ENCODE measurements at regions not wholly inside any gene's neighbourhood (a gene's known extent, or its start where the extent isn't known, plus 50 kb on each side); places are given as distances from the start of the nearest gene placed in this dataset.

- Histone ChIP-seq H3K4me1 (ENCODE audit: control insufficient read depth, extremely low read depth, insufficient read depth, low read length) (no peaks in the 10 kb centered on the region), H3K27ac (ENCODE audit: insufficient read depth, low read depth, low read length) (no peak overlapping the region), H2AFZ (ENCODE audit: low read depth, low read length) (no peak overlapping the region), H3K4me2 (ENCODE audit: insufficient read depth, low read length) (no peak overlapping the region), H3K9me3 (replicated peaks; ENCODE audit: control insufficient read depth, insufficient read depth, low read length) (no peaks in the 10 kb centered on the region), H3K79me2 (ENCODE audit: control insufficient read depth, insufficient read depth, low read length) (no peaks in the 10 kb centered on the region), H3K9me1 (replicated peaks; ENCODE audit: control insufficient read depth, extremely low read depth, insufficient read depth, low read length) (no peaks in the 10 kb centered on the region), H4K20me1 (replicated peaks; ENCODE audit: control insufficient read depth, extremely low read depth, insufficient read depth, low read length) (no peaks in the 10 kb centered on the region), H3K36me3 (ENCODE audit: control insufficient read depth in 2 of 2, extremely low read depth in 1 of 2, insufficient read depth in 2 of 2, low read length in 2 of 2) (no peaks in the 10 kb centered on the region), H3K9ac (replicated peaks; ENCODE audit: extremely low read depth, insufficient read depth, low read length) (no peak overlapping the region), H3K4me3 (replicated peaks in 1 of 3; ENCODE audit: insufficient read depth in 1 of 3, low read depth in 1 of 3, low read length in 3 of 3) (no peak overlapping the region), H3K27me3 (ENCODE audit: control insufficient read depth in 2 of 2, insufficient read depth in 2 of 2, low read length in 2 of 2) (no peaks in the 10 kb centered on the region)
- intact Hi-C loops (cut with micrococcal nuclease) (loop anchor here (5.0 kb wide), 2 partner anchors 238 to 328 kb away; no protein-coding TSS in a partner anchor), dilution Hi-C loops (cut with MboI; ENCODE audit: extremely low pct_ligation_motif_present, low sequenced_read_pairs) (no loop called here)
- CTCF ChIA-PET: interaction anchor here (0.7 to 8.0 kb wide), 8 partner anchors 9 to 550 kb away, joined by 3 to 78 read pairs (median 4); no protein-coding TSS in a partner anchor
- POLR2A ChIA-PET: no interaction called here
- no peak for DNase-seq (ENCODE audit: low read depth, low spot score)
- BruUV-seq (replicated peaks): no TSS peak
- FAIRE-seq: no peak
- TF ChIP-seq, protein P1, sequence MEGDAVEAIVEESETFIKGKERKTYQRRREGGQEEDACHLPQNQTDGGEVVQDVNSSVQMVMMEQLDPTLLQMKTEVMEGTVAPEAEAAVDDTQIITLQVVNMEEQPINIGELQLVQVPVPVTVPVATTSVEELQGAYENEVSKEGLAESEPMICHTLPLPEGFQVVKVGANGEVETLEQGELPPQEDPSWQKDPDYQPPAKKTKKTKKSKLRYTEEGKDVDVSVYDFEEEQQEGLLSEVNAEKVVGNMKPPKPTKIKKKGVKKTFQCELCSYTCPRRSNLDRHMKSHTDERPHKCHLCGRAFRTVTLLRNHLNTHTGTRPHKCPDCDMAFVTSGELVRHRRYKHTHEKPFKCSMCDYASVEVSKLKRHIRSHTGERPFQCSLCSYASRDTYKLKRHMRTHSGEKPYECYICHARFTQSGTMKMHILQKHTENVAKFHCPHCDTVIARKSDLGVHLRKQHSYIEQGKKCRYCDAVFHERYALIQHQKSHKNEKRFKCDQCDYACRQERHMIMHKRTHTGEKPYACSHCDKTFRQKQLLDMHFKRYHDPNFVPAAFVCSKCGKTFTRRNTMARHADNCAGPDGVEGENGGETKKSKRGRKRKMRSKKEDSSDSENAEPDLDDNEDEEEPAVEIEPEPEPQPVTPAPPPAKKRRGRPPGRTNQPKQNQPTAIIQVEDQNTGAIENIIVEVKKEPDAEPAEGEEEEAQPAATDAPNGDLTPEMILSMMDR (IDR thresholded peaks at IDR 0.05; ENCODE audit: extremely low read depth in 1 of 2, insufficient read depth in 1 of 2, low read depth in 1 of 2, low read length in 2 of 2): no peak
- TF ChIP-seq POLR2A (IDR thresholded peaks at IDR 0.05; ENCODE audit: low read depth, low read length) (no peak), GATA2 (IDR thresholded peaks at IDR 0.05; ENCODE audit: insufficient read depth, insufficient read length, low read depth, low read length) (no peak)
These were observed 72.0 kb downstream of the SYNE3 start for GRCh38 chr14:95444132-95445129.

GRCh38 chr14:95442633-95443021, 73.8 kb downstream of the SYNE3 start:
- dilution Hi-C loops (cut with MboI; ENCODE audit: extremely low pct_ligation_motif_present, low sequenced_read_pairs) (no loop called here), intact Hi-C loops (cut with micrococcal nuclease) (loop anchor here (1.0 to 5.0 kb wide), 6 partner anchors 76 to 330 kb away; no protein-coding TSS in a partner anchor)
- Histone ChIP-seq H3K4me2 (ENCODE audit: insufficient read depth, low read length) (no peak overlapping the region), H3K79me2 (ENCODE audit: control insufficient read depth, insufficient read depth, low read length) (no peaks in the 10 kb centered on the region), H3K4me3 (replicated peaks in 1 of 3; ENCODE audit: insufficient read depth in 1 of 3, low read depth in 1 of 3, low read length in 3 of 3) (no peak overlapping the region), H3K9me3 (replicated peaks; ENCODE audit: control insufficient read depth, insufficient read depth, low read length) (no peaks in the 10 kb centered on the region), H3K9me1 (replicated peaks; ENCODE audit: control insufficient read depth, extremely low read depth, insufficient read depth, low read length) (no peaks in the 10 kb centered on the region), H3K36me3 (ENCODE audit: control insufficient read depth in 2 of 2, extremely low read depth in 1 of 2, insufficient read depth in 2 of 2, low read length in 2 of 2) (no peaks in the 10 kb centered on the region), H3K4me1 (ENCODE audit: control insufficient read depth, extremely low read depth, insufficient read depth, low read length) (no peaks in the 10 kb centered on the region), H3K9ac (replicated peaks; ENCODE audit: extremely low read depth, insufficient read depth, low read length) (no peak overlapping the region), H4K20me1 (replicated peaks; ENCODE audit: control insufficient read depth, extremely low read depth, insufficient read depth, low read length) (no peaks in the 10 kb centered on the region), H3K27ac (ENCODE audit: insufficient read depth, low read depth, low read length) (no peak overlapping the region), H3K27me3 (ENCODE audit: control insufficient read depth in 2 of 2, insufficient read depth in 2 of 2, low read length in 2 of 2) (no peaks in the 10 kb centered on the region), H2AFZ (ENCODE audit: low read depth, low read length) (no peak overlapping the region)
- BruUV-seq (replicated peaks): no TSS peak
- CTCF ChIA-PET: interaction anchor here (0.6 to 4.5 kb wide), 48 partner anchors 8 to 753 kb away, joined by 3 to 164 read pairs (median 6); partner anchors contain the start of genes GLRX5 and SYNE3
- POLR2A ChIA-PET: interaction anchor here (0.9 kb wide), 2 partner anchors 76 to 88 kb away, joined by 3 read pairs; no protein-coding TSS in a partner anchor
- DNase-seq (ENCODE audit: low read depth, low spot score) (peak; percentile 76), FAIRE-seq (peak; percentile 96)
- TF ChIP-seq POLR2AphosphoS5 (IDR thresholded peaks at IDR 0.05; ENCODE audit: insufficient read depth, low read depth, low read length): no peak
- TF ChIP-seq, protein P2, sequence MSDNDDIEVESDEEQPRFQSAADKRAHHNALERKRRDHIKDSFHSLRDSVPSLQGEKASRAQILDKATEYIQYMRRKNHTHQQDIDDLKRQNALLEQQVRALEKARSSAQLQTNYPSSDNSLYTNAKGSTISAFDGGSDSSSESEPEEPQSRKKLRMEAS (IDR thresholded peaks at IDR 0.05; ENCODE audit: insufficient read depth, insufficient read length): no peak
- TF ChIP-seq EZH2 (IDR thresholded peaks at IDR 0.05; ENCODE audit: borderline replicate concordance, low read depth, low read length, severe bottlenecking): no peak
- no peak for TF ChIP-seq JUN (IDR thresholded peaks at IDR 0.05; ENCODE audit: borderline replicate concordance, insufficient read depth, insufficient read length, low read depth)
- TF ChIP-seq, protein P1 (IDR thresholded peaks at IDR 0.05; ENCODE audit: extremely low read depth in 1 of 2, insufficient read depth in 1 of 2, low read depth in 1 of 2, low read length in 2 of 2): peak; percentile 91

Data from endothelial cell of umbilical vein (primary cell).